ENCODE measurements at regions not wholly inside any gene's neighbourhood (a gene's known extent, or its start where the extent isn't known, plus 50 kb on each side); places are given as distances from the start of the nearest gene placed in this dataset.

GRCh38 chr6:81806793-81807565 lies 54.5 kb upstream of the TENT5A start:
- no peak for DNase-seq

GRCh38 chr6:81802356-81802755 lies 49.9 kb upstream of the TENT5A start:
- DNase-seq: no peak
